Neural cell (in vitro differentiated cells): ENCODE measurements at regions not wholly inside any gene's neighbourhood (a gene's known extent, or its start where the extent isn't known, plus 50 kb on each side); places are given as distances from the start of the nearest gene placed in this dataset.
"Not testable (repeated sequence)": the region's sequence is repeated elsewhere in the genome, so short reads cannot be mapped to it uniquely, and the experiment has no call there.

Experiments used
- H2AFZ ChIP-seq: fragments of 200-600, 300-800 bp; sonication (generic), shearing (Covaris generic); 2 replicates; pipeline ENCODE4 v1.6.0; 2014; ENCODE audit warnings: low read depth, mild to moderate bottlenecking, antibody characterized with exemption, low read length, moderate library complexity
- H3F3A ChIP-seq: fragments of 200-600 bp; shearing (Covaris generic); 2 replicates; pipeline ENCODE4 v1.6.1; 2016; ENCODE audit warnings: mild to moderate bottlenecking, moderate library complexity, mixed read lengths, antibody characterized with exemption, low read length; ENCODE audit not compliant: insufficient read depth, poor library complexity, severe bottlenecking
- H3K27ac ChIP-seq: fragments of 200-600, 300-800 bp; sonication (generic), shearing (Covaris generic); 2 replicates; pipeline ENCODE4 v1.5.1; 2014; ENCODE audit warnings: mild to moderate bottlenecking, low read length, moderate library complexity
- H3K27me3 ChIP-seq: fragments of 300-800, 200-600 bp; sonication (generic), shearing (Covaris generic); 2 replicates; pipeline ENCODE4 v1.6.0; 2014; ENCODE audit warnings: mild to moderate bottlenecking, low read depth, low read length, moderate library complexity; ENCODE audit not compliant: insufficient read depth
- H3K36me3 ChIP-seq: fragments of 300-800, 200-600 bp; sonication (generic), shearing (Covaris generic); 2 replicates; pipeline ENCODE4 v1.5.1; 2014; ENCODE audit warnings: mild to moderate bottlenecking, antibody characterized with exemption, low read length, moderate library complexity; ENCODE audit not compliant: insufficient read depth
- H3K4me2 ChIP-seq: fragments of 300-800, 200-600 bp; sonication (generic), shearing (Covaris generic); 2 replicates; pipeline ENCODE4 v1.6.0; 2014; ENCODE audit warnings: mild to moderate bottlenecking, low read length
- H3K4me3 ChIP-seq: fragments of 300-800, 200-600 bp; sonication (generic), shearing (Covaris generic); 2 replicates; pipeline ENCODE4 v1.5.1; 2014; ENCODE audit warnings: mild to moderate bottlenecking, low read length, moderate library complexity
- H3K79me2 ChIP-seq: fragments of 200-600 bp; shearing (Covaris generic); replicated peaks from 2 replicates; pipeline ENCODE4 v1.6.0; 2014; ENCODE audit warnings: mild to moderate bottlenecking, low read length, moderate library complexity; ENCODE audit not compliant: insufficient read depth
- H3K9ac ChIP-seq: fragments of 300-800, 200-600 bp; sonication (generic), shearing (Covaris generic); 2 replicates; pipeline ENCODE4 v1.6.1; 2016; ENCODE audit warnings: mild to moderate bottlenecking, low read length, mixed read lengths
- H3K9me2 ChIP-seq: fragments of 200-600 bp; shearing (Covaris generic); 2 replicates; pipeline ENCODE4 v1.6.1; 2016; ENCODE audit warnings: mild to moderate bottlenecking, low read length, mixed read lengths; ENCODE audit not compliant: insufficient read depth
- H3K9me3 ChIP-seq: fragments of 200-600, 300-800 bp; sonication (generic), shearing (Covaris generic); 2 replicates; pipeline ENCODE4 v1.6.1; 2016; ENCODE audit warnings: mild to moderate bottlenecking, mixed run types, low read length, moderate library complexity, mixed read lengths
- H4K20me1 ChIP-seq: fragments of 200-600 bp; shearing (Covaris generic); 2 replicates; pipeline ENCODE4 v1.6.1; 2016; ENCODE audit warnings: mild to moderate bottlenecking, mixed run types; ENCODE audit not compliant: insufficient read depth
- EP300 ChIP-seq: fragments of 450-650 bp; conservative IDR thresholded peaks from 2 replicates; pipeline ENCODE4 v1.6.1; 2014; ENCODE audit warnings: antibody characterized with exemption, mild to moderate bottlenecking, moderate library complexity; ENCODE audit not compliant: poor library complexity, severe bottlenecking
- EZH2 ChIP-seq: fragments of 200-600, 300-800 bp; shearing (Covaris generic), sonication (generic); IDR thresholded peaks from 2 replicates; pipeline ENCODE4 v1.6.1; 2014; ENCODE audit warnings: antibody characterized with exemption, low read length, borderline replicate concordance, mild to moderate bottlenecking; ENCODE audit not compliant: insufficient read depth, poor library complexity, severe bottlenecking
- MXI1 ChIP-seq: fragments of 450-650 bp; conservative IDR thresholded peaks from 2 replicates; pipeline ENCODE4 v1.6.1; 2014; ENCODE audit warnings: antibody characterized with exemption, mild to moderate bottlenecking; ENCODE audit not compliant: poor library complexity, severe bottlenecking
- POLR2AphosphoS5 ChIP-seq: IDR thresholded peaks from 2 replicates; pipeline ENCODE4 v1.6.1; 2012
- RAD21 ChIP-seq: fragments of 450-650 bp; conservative IDR thresholded peaks from 2 replicates; pipeline ENCODE4 v1.6.1; 2014; ENCODE audit warnings: antibody characterized with exemption, mild to moderate bottlenecking, moderate library complexity
- SMC3 ChIP-seq: fragments of 450-650 bp; conservative IDR thresholded peaks from 2 replicates; pipeline ENCODE4 v1.6.1; 2014; ENCODE audit warnings: antibody characterized with exemption, mild to moderate bottlenecking, moderate library complexity; ENCODE audit not compliant: poor library complexity
- TAF1 ChIP-seq: IDR thresholded peaks from 2 replicates; pipeline ENCODE4 v1.6.1; 2012; ENCODE audit warnings: low read depth
- TF ChIP-seq, protein P1 (sequence below): IDR thresholded peaks from 2 replicates; pipeline ENCODE4 v1.6.1; 2012; ENCODE audit warnings: borderline replicate concordance
- TF ChIP-seq, protein P2 (sequence below): fragments of 450-650 bp; IDR thresholded peaks from 2 replicates; pipeline ENCODE4 v1.5.1; 2014; ENCODE audit warnings: antibody characterized with exemption, mild to moderate bottlenecking, moderate library complexity; ENCODE audit not compliant: poor library complexity, severe bottlenecking

DNA sequence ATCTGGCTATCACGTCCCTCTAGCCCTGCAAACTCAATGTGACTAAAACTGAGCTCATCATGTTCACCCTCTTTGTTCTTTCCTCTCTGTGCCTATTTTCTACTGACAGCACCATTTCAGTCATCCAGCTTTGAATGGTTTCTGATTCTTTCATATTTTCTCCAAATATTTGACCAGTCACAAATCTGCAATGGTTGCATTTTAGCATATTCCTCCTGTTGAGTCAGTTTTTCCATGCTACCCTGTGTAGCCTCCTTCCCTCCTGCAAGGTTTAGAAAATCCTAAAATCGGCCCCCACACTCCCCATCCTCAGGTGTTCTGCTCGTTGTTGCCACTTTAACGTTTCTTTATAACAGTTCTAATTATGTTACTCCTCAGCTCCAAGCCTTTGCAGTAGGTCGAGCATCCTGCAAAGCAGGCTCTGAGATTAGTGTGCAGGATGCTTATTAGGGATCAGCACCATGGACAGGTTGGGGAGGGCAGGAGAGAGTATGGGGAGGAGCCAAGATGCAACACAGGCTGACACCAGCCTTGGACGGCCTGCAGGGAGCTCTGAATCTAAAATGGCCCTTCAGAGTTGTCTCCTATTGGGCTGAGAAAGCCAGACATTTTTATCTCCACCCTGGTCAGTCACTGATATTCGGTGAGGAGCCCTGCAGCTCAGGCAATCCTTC is 531.0 kb upstream of the COBL start:
- H3K4me3 ChIP-seq = no peak overlapping the region
- no peak overlapping the region for H3K27ac ChIP-seq
- H3K36me3 ChIP-seq = no peaks in the 10 kb centered on the region
- H3K9ac ChIP-seq = no peak overlapping the region
- H4K20me1 ChIP-seq = no peaks in the 10 kb centered on the region
- no peak for TF ChIP-seq MXI1
- no peak for TF ChIP-seq SMC3
- TF ChIP-seq EP300 = no peak
- TF ChIP-seq EZH2 = no peak
- TF ChIP-seq TAF1 = no peak
- TF ChIP-seq, protein P1, sequence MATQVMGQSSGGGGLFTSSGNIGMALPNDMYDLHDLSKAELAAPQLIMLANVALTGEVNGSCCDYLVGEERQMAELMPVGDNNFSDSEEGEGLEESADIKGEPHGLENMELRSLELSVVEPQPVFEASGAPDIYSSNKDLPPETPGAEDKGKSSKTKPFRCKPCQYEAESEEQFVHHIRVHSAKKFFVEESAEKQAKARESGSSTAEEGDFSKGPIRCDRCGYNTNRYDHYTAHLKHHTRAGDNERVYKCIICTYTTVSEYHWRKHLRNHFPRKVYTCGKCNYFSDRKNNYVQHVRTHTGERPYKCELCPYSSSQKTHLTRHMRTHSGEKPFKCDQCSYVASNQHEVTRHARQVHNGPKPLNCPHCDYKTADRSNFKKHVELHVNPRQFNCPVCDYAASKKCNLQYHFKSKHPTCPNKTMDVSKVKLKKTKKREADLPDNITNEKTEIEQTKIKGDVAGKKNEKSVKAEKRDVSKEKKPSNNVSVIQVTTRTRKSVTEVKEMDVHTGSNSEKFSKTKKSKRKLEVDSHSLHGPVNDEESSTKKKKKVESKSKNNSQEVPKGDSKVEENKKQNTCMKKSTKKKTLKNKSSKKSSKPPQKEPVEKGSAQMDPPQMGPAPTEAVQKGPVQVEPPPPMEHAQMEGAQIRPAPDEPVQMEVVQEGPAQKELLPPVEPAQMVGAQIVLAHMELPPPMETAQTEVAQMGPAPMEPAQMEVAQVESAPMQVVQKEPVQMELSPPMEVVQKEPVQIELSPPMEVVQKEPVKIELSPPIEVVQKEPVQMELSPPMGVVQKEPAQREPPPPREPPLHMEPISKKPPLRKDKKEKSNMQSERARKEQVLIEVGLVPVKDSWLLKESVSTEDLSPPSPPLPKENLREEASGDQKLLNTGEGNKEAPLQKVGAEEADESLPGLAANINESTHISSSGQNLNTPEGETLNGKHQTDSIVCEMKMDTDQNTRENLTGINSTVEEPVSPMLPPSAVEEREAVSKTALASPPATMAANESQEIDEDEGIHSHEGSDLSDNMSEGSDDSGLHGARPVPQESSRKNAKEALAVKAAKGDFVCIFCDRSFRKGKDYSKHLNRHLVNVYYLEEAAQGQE = no peak
- TF ChIP-seq, protein P2, sequence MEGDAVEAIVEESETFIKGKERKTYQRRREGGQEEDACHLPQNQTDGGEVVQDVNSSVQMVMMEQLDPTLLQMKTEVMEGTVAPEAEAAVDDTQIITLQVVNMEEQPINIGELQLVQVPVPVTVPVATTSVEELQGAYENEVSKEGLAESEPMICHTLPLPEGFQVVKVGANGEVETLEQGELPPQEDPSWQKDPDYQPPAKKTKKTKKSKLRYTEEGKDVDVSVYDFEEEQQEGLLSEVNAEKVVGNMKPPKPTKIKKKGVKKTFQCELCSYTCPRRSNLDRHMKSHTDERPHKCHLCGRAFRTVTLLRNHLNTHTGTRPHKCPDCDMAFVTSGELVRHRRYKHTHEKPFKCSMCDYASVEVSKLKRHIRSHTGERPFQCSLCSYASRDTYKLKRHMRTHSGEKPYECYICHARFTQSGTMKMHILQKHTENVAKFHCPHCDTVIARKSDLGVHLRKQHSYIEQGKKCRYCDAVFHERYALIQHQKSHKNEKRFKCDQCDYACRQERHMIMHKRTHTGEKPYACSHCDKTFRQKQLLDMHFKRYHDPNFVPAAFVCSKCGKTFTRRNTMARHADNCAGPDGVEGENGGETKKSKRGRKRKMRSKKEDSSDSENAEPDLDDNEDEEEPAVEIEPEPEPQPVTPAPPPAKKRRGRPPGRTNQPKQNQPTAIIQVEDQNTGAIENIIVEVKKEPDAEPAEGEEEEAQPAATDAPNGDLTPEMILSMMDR = no peak
- TF ChIP-seq POLR2AphosphoS5 = no peak
- no peaks in the 10 kb centered on the region for H3K27me3 ChIP-seq
- H3K9me3 ChIP-seq = no peaks in the 10 kb centered on the region
- H3K9me2 ChIP-seq = no peaks in the 10 kb centered on the region
- no peaks in the 10 kb centered on the region for H3K79me2 ChIP-seq
- H3K4me2 ChIP-seq = no peak overlapping the region
- H3F3A ChIP-seq = no peaks in the 10 kb centered on the region
- no peak overlapping the region for H2AFZ ChIP-seq

DNA sequence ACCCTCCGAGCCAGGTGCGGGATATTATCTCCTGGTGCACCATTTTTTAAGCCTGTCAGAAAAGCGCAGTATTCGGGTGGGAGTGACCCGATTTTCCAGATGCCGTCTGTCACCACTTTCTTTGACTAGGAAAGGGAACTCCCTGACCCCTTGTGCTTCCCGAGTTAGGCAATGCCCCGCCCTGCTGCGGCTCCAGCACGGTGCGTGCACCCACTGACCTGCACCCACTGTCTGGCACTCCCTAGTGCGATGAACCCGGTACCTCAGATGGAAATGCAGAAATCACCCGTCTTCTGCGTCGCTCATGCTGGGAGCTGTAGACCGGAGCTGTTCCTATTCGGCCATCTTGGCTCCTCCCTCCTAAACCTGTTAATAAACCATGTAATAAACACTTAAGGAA is 522.5 kb upstream of the COBL start:
- not testable (repeated sequence) for H3K9me3 ChIP-seq, H3F3A ChIP-seq, H2AFZ ChIP-seq, H3K36me3 ChIP-seq, H3K27me3 ChIP-seq, H3K4me3 ChIP-seq, H3K4me2 ChIP-seq, H3K9me2 ChIP-seq, H3K9ac ChIP-seq, H3K79me2 ChIP-seq, H4K20me1 ChIP-seq, H3K27ac ChIP-seq

DNA sequence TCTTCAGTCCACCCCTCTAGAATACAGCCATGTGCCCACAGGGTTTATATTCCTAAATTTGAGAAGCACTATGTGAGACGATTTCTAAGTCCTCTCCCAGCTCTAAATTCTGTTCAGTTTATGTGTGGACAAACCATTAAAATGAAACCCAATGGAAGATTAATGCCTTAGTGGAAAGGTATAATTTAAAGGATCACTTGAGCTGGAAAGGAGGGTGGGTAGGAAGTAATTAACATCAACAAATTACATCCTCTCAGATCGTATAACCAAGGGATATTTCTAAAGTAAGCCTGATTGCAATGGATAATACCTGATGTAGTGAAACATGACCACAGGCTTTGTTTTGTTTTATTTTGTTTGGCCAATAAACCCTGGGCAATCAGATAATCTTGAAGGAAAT is 511.0 kb upstream of the COBL start:
- Histone ChIP-seq H3K9me3 (no peaks in the 10 kb centered on the region), H3K9ac (no peak overlapping the region), H4K20me1 (no peaks in the 10 kb centered on the region), H3K4me3 (no peak overlapping the region), H3K4me2 (no peak overlapping the region), H3K27ac (no peak overlapping the region), H3K79me2 (no peaks in the 10 kb centered on the region), H3K9me2 (no peaks in the 10 kb centered on the region), H3K27me3 (no peaks in the 10 kb centered on the region), H2AFZ (no peak overlapping the region), H3F3A (no peaks in the 10 kb centered on the region), H3K36me3 (no peaks in the 10 kb centered on the region)
- no peak for TF ChIP-seq EZH2
- no peak for TF ChIP-seq POLR2AphosphoS5
- TF ChIP-seq EP300 = no peak
- TF ChIP-seq MXI1 = no peak
- TF ChIP-seq, protein P1 = no peak
- TF ChIP-seq TAF1 = no peak
- TF ChIP-seq RAD21 = no peak
- no peak for TF ChIP-seq SMC3
- TF ChIP-seq, protein P2 = no peak
